GM23338 (cell line): ENCODE measurements at regions not wholly inside any gene's neighbourhood (a gene's known extent, or its start where the extent isn't known, plus 50 kb on each side); places are given as distances from the start of the nearest gene placed in this dataset.

Experiments used
- ATAC-seq: fragments of 200-7000 bp; cut with Tn5 transposase; 3 replicates; pipeline ENCODE4 v1.9.1; 2020
- DNase-seq: peaks from one replicate; pipeline ENCODE4 v3.0.0-alpha.2; 2015; ENCODE audit warnings: low spot score
- H2AFZ ChIP-seq: fragments of 200-600 bp; sonication (generic); 2 replicates; pipeline ENCODE4 v1.8.0; 2016; ENCODE audit warnings: antibody characterized with exemption, mild to moderate bottlenecking, moderate library complexity
- H3F3A ChIP-seq: fragments of 200-600 bp; sonication (generic); replicated peaks from 2 replicates; pipeline ENCODE4 v1.8.0; 2017; ENCODE audit warnings: antibody characterized with exemption, mixed run types, low read depth
- H3K27ac ChIP-seq: fragments of 200-600 bp; sonication (generic); 2 replicates; pipeline ENCODE4 v1.6.1; 2016; ENCODE audit warnings: low read depth
- H3K27me3 ChIP-seq: fragments of 200-600 bp; sonication (generic); 2 replicates; pipeline ENCODE4 v1.8.0; 2016; ENCODE audit warnings: mild to moderate bottlenecking, mixed run types, moderate library complexity; ENCODE audit not compliant: insufficient read depth
- H3K36me3 ChIP-seq: fragments of 200-600 bp; sonication (generic); 2 replicates; pipeline ENCODE4 v1.8.0; 2016; ENCODE audit warnings: mild to moderate bottlenecking; ENCODE audit not compliant: insufficient read depth
- H3K4me1 ChIP-seq: fragments of 200-600 bp; sonication (generic); 2 replicates; pipeline ENCODE4 v1.8.0; 2016; ENCODE audit warnings: mild to moderate bottlenecking, moderate library complexity; ENCODE audit not compliant: insufficient read depth
- H3K4me2 ChIP-seq: fragments of 200-600 bp; sonication (generic); 2 replicates; pipeline ENCODE4 v1.7.1; 2017; ENCODE audit warnings: mixed run types
- H3K4me3 ChIP-seq: fragments of 200-600 bp; sonication (generic); 2 replicates; pipeline ENCODE4 v1.6.1; 2016; ENCODE audit warnings: mixed run types
- H3K79me2 ChIP-seq: fragments of 200-600 bp; sonication (generic); replicated peaks from 2 replicates; pipeline ENCODE4 v1.8.0; 2017; ENCODE audit warnings: mild to moderate bottlenecking; ENCODE audit not compliant: insufficient read depth
- H3K9me2 ChIP-seq: fragments of 200-600 bp; sonication (generic); 2 replicates; pipeline ENCODE4 v1.8.0; 2017; ENCODE audit not compliant: insufficient read depth
- H4K20me1 ChIP-seq: fragments of 200-600 bp; sonication (generic); replicated peaks from 2 replicates; pipeline ENCODE4 v1.8.0; 2017; ENCODE audit warnings: mild to moderate bottlenecking; ENCODE audit not compliant: insufficient read depth
- H3K27ac Mint-ChIP-seq: 2 replicates; pipeline ENCODE4 v1.8.0; 2020; ENCODE audit warnings: inconsistent platforms, mild to moderate bottlenecking, moderate library complexity, mixed read lengths
- H3K27me3 Mint-ChIP-seq: 3 replicates; pipeline ENCODE4 v1.8.0; 2022; ENCODE audit warnings: low read depth, mild to moderate bottlenecking, moderate library complexity, mixed read lengths, inconsistent platforms; ENCODE audit not compliant: insufficient read depth, poor library complexity
- H3K36me3 Mint-ChIP-seq: 3 replicates; pipeline ENCODE4 v1.8.0; 2021; ENCODE audit warnings: low read depth, mild to moderate bottlenecking, inconsistent platforms, moderate library complexity, mixed read lengths
- H3K4me1 Mint-ChIP-seq: 3 replicates; pipeline ENCODE4 v1.8.0; 2020; ENCODE audit warnings: mild to moderate bottlenecking, inconsistent platforms, mixed read lengths
- H3K4me3 Mint-ChIP-seq: 3 replicates; pipeline ENCODE4 v1.8.0; 2021; ENCODE audit warnings: moderate library complexity, mild to moderate bottlenecking, inconsistent platforms, mixed read lengths
- H3K9me3 Mint-ChIP-seq: 3 replicates; pipeline ENCODE4 v1.8.0; 2020; ENCODE audit warnings: moderate library complexity, mild to moderate bottlenecking, inconsistent platforms, mixed read lengths
- CREB1 ChIP-seq: fragments of 250-450 bp; sonication (Bioruptor Pico); IDR thresholded peaks from 2 replicates; pipeline ENCODE4 v1.5.0; 2020; ENCODE audit warnings: low read depth, mild to moderate bottlenecking, moderate library complexity
- EZH2 ChIP-seq: fragments of 200-600 bp; sonication (generic); IDR thresholded peaks from one replicate; pipeline ENCODE4 v1.8.0; 2017; ENCODE audit warnings: antibody characterized with exemption, mild to moderate bottlenecking, low read depth; ENCODE audit not compliant: unreplicated experiment
- EZH2phosphoT487 ChIP-seq: fragments of 200-600 bp; sonication (generic); IDR thresholded peaks from one replicate; pipeline ENCODE4 v1.8.1; 2018; ENCODE audit warnings: antibody characterized with exemption; ENCODE audit not compliant: unreplicated experiment
- JUNB ChIP-seq: IDR thresholded peaks from one replicate; pipeline ENCODE4 v1.6.1; 2016; ENCODE audit warnings: antibody characterized with exemption; ENCODE audit not compliant: unreplicated experiment
- NANOG ChIP-seq: IDR thresholded peaks from 2 replicates; pipeline ENCODE4 v1.6.1; 2016; ENCODE audit warnings: antibody characterized with exemption, borderline replicate concordance
- POLR2AphosphoS5 ChIP-seq: IDR thresholded peaks from 2 replicates; pipeline ENCODE4 v1.6.1; 2016; ENCODE audit warnings: antibody characterized with exemption, low read depth
- REST ChIP-seq: IDR thresholded peaks from one replicate; pipeline ENCODE4 v1.6.1; 2018; ENCODE audit warnings: antibody characterized with exemption; ENCODE audit not compliant: unreplicated experiment
- STAT1 ChIP-seq: IDR thresholded peaks from one replicate; pipeline ENCODE4 v1.6.1; 2016; ENCODE audit warnings: antibody characterized with exemption; ENCODE audit not compliant: unreplicated experiment
- ZNF114 ChIP-seq: fragments of 250-450 bp; sonication (Bioruptor Pico); IDR thresholded peaks from 2 replicates; pipeline ENCODE4 v1.5.0; 2020; ENCODE audit warnings: mild to moderate bottlenecking, moderate library complexity
- ZNF331 ChIP-seq: fragments of 250-450 bp; sonication (Bioruptor Pico); IDR thresholded peaks from 2 replicates; pipeline ENCODE4 v1.5.0; 2020; ENCODE audit warnings: low read depth, mild to moderate bottlenecking, moderate library complexity
- TF ChIP-seq, protein P1 (sequence below), 2 experiments: fragments of 200-600 bp in 1 of 2; sonication (generic) in 1 of 2; conservative IDR thresholded peaks; 2 replicates each; pipeline versions ENCODE4 v1.5.1 to v1.6.1; 2016 to 2017; ENCODE audit warnings: antibody characterized with exemption in 2 of 2, low read depth in 2 of 2, mild to moderate bottlenecking in 2 of 2, moderate library complexity in 1 of 2
- TF ChIP-seq, protein P2 (sequence below): IDR thresholded peaks from 2 replicates; pipeline ENCODE4 v1.6.1; 2016; ENCODE audit warnings: antibody characterized with exemption

DNA sequence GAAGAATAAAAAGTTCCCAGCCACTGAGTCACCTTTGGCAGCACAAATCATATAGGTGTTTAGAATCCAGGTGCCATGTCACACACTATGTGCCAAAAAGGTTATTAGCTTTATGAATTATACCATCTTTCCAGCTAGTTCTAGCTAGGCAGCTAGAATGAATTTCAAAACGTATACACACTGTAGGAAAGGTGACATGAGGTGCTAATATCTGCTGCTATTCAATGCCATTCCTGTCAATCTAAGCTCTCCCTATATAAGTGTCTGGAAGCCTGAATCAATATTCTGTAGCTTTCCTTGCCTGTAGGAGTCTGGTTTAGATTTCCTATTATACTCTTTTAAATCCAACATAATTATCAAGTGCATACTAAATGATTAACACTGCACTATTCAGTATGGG, 868.6 kb downstream of the GATA3 start (continued):
- TF ChIP-seq, protein P1, sequence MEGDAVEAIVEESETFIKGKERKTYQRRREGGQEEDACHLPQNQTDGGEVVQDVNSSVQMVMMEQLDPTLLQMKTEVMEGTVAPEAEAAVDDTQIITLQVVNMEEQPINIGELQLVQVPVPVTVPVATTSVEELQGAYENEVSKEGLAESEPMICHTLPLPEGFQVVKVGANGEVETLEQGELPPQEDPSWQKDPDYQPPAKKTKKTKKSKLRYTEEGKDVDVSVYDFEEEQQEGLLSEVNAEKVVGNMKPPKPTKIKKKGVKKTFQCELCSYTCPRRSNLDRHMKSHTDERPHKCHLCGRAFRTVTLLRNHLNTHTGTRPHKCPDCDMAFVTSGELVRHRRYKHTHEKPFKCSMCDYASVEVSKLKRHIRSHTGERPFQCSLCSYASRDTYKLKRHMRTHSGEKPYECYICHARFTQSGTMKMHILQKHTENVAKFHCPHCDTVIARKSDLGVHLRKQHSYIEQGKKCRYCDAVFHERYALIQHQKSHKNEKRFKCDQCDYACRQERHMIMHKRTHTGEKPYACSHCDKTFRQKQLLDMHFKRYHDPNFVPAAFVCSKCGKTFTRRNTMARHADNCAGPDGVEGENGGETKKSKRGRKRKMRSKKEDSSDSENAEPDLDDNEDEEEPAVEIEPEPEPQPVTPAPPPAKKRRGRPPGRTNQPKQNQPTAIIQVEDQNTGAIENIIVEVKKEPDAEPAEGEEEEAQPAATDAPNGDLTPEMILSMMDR (conservative IDR thresholded peaks at IDR 0.05; ENCODE audit: low read depth in 2 of 2), result no peak
- no peak for TF ChIP-seq ZNF331
- TF ChIP-seq POLR2AphosphoS5, result no peak
- TF ChIP-seq REST, result no peak
- no peak for TF ChIP-seq ZNF114 (CRISPR knock-in tag)
- TF ChIP-seq, protein P2, sequence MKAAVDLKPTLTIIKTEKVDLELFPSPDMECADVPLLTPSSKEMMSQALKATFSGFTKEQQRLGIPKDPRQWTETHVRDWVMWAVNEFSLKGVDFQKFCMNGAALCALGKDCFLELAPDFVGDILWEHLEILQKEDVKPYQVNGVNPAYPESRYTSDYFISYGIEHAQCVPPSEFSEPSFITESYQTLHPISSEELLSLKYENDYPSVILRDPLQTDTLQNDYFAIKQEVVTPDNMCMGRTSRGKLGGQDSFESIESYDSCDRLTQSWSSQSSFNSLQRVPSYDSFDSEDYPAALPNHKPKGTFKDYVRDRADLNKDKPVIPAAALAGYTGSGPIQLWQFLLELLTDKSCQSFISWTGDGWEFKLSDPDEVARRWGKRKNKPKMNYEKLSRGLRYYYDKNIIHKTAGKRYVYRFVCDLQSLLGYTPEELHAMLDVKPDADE, result no peak
- TF ChIP-seq CREB1, result no peak
- no peak for TF ChIP-seq JUNB
- no peak for TF ChIP-seq EZH2

DNA sequence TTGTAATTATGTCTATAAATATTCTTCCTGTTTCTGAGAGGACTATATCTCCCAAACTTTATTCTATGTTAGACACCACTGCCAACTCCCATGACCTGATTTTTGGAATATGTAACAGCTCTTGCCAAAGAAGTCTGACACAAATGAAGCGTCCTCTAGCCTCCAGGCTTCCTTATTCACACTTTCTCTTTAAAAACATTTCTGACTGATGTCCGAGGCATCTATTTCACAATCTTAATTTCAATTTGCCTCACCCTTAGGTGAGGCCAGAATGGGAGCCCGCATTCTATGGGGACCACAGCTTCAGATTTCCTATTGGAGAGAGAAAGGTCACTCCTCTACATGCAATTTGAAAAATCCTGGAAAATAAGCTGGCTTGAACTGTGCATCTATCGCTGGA, 873.2 kb downstream of the GATA3 start:
- Histone ChIP-seq H3K9me2 (no peaks in the 10 kb centered on the region), H3K4me3 (no peak overlapping the region), H3K4me2 (no peak overlapping the region), H3K27ac (no peak overlapping the region), H3K36me3 (no peaks in the 10 kb centered on the region), H4K20me1 (no peaks in the 10 kb centered on the region), H3F3A (no peaks in the 10 kb centered on the region), H3K79me2 (no peaks in the 10 kb centered on the region), H2AFZ (no peak overlapping the region), H3K27me3 (no peaks in the 10 kb centered on the region), H3K4me1 (no peaks in the 10 kb centered on the region)
- H3K36me3 Mint-ChIP-seq, result no peaks in the 10 kb centered on the region
- H3K27ac Mint-ChIP-seq, result no peak overlapping the region
- H3K4me3 Mint-ChIP-seq, result no peak overlapping the region
- no peak for DNase-seq
- ATAC-seq, result no peak
- no peaks in the 10 kb centered on the region for H3K4me1 Mint-ChIP-seq
- no peaks in the 10 kb centered on the region for H3K9me3 Mint-ChIP-seq
- no peaks in the 10 kb centered on the region for H3K27me3 Mint-ChIP-seq
- TF ChIP-seq EZH2 (no peak), REST (no peak), JUNB (no peak), ZNF331 (no peak), EZH2phosphoT487 (no peak), CREB1 (no peak), ZNF114 (CRISPR knock-in tag) (no peak), STAT1 (no peak), POLR2AphosphoS5 (no peak), NANOG (no peak)
- TF ChIP-seq, protein P1 (conservative IDR thresholded peaks at IDR 0.05; ENCODE audit: low read depth in 2 of 2), result no peak
- TF ChIP-seq, protein P2, result no peak
